GM18498 (cell line): ENCODE measurements at regions not wholly inside any gene's neighbourhood (a gene's known extent, or its start where the extent isn't known, plus 50 kb on each side); places are given as distances from the start of the nearest gene placed in this dataset.
A peak's percentile ranks its signal among the peaks of the same experiment; 100 is the strongest.
"Not testable (repeated sequence)": the region's sequence is repeated elsewhere in the genome, so short reads cannot be mapped to it uniquely, and the experiment has no call there.

Source experiments
- ATAC-seq: cut with Tn5 transposase; IDR thresholded peaks from one replicate; pipeline ENCODE4 v1.9.1; 2021; ENCODE audit warnings: mild to moderate bottlenecking, moderate library complexity; ENCODE audit not compliant: unreplicated experiment

DNA sequence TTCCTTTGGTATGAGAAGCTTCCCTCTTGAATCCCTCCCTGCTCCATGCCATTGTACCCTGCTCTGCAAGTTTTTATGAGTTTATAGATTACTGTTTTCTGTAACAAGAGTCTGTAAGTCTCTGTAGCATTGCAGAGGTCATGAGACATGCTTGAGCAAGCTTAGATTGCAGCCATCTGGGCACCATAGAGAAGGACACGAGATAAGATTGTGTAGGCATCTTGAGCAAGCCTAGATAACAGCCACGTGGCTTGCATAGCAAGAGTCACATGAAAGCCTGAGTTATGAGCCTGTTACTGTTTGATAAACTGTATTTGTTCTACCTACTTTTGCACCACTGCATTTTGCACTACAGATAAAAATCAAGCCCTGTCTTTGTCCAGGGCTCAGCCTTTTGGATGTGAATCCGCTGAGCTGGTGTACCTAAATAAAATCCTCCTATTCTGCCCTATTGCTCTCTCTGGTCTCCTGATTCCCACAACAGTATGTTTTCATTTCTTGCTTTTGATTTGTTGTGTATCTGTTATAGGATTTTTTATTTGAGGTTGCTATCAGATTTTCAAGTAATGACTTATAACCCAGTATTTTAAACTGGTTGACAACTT, 127.4 kb upstream of the ANKRD50 start:
- no peak for ATAC-seq

- ATAC-seq, result no peak
Measured at GRCh38 chr4:124833831-124834505, 121.4 kb upstream of the ANKRD50 start.

- no peak for ATAC-seq
Measured at GRCh38 chr4:124828382-124828781, 115.8 kb upstream of the ANKRD50 start.

DNA sequence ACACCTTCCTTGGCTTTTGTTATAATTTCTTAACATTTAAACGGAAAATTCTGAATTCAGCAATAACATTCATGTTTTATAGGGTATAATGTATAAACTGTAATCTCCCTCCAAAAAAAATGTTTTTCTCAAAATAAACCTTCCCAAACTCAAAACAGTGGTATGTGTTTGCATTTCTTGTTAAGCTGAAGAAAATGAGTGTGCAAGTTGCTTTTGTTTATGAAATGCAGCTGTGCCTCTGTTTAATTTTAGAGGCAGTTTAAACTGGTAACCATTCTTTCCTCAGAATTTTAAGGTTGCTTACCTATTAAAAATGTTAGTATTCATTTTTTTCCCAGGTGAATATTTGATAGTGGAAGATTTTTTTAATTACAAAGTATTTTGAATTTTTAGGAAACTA, 105.0 kb upstream of the ANKRD50 start:
- no peak for ATAC-seq

GRCh38 chr4:124812203-124812602, 99.7 kb upstream of the ANKRD50 start:
- ATAC-seq, result not testable (repeated sequence)

GRCh38 chr4:124810827-124811226, 98.3 kb upstream of the ANKRD50 start:
- no peak for ATAC-seq

DNA sequence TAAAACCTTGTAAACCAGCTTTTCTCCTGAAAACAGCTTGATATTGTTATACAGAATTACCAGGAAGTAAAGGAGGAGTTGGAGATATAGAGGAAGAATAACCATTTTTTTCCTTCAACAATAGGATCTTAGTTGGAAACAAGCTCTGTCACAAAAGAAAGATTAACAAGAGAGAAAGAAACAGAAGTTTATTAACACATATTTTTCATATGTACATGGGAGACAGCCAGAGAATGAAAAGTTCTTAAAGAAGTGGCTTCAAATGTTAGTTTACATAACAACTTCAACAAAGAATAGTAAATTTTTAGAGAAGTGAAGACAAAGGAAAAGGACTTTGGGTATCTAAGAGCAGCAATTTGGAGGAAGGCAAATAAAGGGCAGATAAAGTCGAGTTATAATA, 94.9 kb upstream of the ANKRD50 start:
- no peak for ATAC-seq

GRCh38 chr4:124806403-124806802, 93.9 kb upstream of the ANKRD50 start:
- ATAC-seq, result no peak

DNA sequence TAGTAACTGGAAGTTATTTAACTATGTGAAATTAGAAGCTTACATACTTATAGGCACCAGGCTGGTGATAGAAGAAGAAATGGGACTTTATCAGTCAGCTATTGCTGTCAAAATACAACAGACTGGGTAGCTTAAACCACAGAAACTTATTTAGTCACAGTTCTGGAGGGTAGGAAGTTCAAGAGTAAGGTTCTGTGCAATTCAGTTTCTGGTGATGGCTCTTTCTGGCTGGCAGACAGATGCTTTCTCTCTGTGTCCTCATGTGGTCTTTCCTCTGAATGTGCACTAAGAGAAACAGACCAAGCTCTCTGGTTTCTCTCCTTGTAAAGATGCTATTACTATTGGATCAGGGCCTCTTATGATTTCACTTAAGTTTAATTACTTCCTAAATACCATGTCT, 92.1 kb upstream of the ANKRD50 start:
- peak; percentile 88 for ATAC-seq

DNA sequence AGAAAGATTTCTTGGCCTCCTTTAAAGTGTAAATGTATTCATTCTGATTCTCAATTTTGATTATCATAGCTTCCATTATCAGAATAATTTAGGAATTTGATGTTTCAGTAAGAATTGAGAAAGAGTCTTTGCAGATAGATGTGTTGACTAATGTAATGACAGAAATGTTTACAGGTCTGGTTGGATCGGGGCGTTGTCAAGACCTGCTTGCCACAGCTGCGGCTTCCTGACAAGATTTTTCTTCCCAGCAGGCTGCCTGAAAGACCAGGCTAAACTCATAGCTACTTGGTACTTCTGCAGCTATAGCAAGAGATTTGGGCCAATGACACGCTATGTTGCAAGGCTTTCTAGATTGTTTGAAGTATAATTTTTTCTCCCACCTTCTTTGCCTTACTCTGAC, 91.5 kb upstream of the ANKRD50 start:
- ATAC-seq, result peak; percentile 6

DNA sequence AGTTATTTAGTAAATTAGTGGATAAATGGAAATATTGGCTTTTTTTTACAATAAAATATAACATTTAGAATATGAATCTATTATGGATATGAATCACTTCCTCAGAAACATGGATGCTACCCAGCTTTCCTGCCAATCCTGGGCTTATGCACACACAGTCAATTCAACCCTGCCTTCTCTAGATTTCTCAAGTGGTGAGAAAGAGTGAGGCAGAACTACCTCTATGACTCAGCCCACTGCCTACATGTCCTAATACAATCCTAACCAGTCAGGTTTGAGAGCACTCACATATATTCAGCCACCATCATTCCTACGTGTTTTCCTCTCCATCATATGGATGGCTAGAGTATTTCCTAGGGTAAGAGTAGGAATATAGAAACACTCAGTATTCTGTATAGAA, 91.1 kb upstream of the ANKRD50 start:
- ATAC-seq, result peak; percentile 67

DNA sequence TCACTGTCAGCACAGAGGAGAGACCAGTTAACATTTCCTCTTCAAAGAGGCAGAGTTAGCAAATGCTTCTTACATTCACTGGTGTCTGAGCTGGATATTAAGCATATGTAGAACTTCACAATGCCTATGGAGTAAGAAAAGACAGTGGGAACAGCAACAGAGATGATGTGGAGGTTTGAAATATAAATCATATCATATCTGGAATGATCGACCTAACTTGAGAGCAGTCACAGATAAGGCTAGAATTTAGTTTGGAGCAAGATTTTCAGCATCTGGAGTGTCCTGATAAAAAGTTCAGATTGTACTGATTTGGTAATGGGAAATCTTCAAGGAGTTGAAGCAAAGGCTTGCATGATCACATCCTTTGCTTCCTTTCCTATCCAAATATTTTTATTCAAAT, 90.5 kb upstream of the ANKRD50 start:
- ATAC-seq, result no peak

DNA sequence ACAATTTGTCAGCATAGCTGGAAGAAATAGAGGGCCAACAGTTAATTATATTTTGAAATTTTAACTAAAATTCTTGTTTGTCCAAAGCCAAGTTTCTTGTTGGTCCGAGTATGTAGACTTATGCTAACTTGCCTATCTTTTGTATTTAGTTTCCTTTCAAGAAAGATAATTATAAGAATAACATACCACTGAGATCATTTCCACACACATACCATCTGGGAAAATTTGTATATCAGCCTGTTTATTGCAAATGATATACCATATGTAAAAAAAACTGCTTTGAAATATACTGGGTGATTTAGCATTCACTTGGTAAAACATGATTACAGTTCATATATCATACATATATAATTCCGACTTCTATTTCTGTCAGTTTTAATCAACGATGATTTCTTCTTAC, 84.7 kb upstream of the ANKRD50 start:
- no peak for ATAC-seq

GRCh38 chr4:124790471-124790870, 77.9 kb upstream of the ANKRD50 start:
- no peak for ATAC-seq

GRCh38 chr4:124786634-124787033, 74.1 kb upstream of the ANKRD50 start:
- no peak for ATAC-seq

GRCh38 chr4:124785645-124786044, 73.1 kb upstream of the ANKRD50 start:
- no peak for ATAC-seq

DNA sequence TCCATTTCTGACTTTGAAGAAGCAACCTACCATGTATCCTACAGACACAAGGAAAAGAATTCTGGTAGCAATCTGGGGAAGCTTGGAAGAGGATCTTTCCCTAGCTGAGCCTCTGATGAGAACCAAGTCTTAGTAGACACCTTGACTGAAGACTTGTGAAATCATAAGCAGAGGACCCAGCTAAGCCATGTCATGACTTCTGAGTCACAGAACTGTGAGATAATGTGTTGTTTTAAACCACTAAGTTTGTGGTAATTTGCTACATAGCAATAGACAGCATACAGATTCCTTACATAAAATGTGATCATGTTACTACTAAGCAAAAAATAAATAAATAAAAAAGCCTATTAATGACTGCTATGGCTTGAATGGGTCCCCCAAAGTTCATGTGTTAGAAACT, 71.3 kb upstream of the ANKRD50 start:
- no peak for ATAC-seq

DNA sequence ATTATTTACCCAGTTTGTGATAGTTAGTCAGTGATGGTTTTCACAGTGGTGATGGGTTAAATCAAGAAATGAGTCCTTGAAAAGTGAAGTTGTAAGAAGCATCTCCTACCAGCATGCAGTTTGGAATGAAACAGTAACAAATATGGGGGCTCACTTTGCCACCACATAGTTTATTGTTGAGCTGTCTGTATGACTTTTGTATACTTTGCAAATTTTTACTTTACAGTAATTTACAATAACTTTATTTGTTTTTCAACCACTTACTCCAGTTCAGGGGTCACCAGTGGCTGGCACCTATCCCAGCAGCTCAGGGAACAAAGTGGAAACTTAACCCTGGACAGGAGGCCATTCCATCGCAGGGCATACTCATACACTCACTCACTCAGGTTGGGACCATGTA, 64.5 kb upstream of the ANKRD50 start:
- ATAC-seq, result no peak

GRCh38 chr4:124768596-124769365, 56.2 kb upstream of the ANKRD50 start:
- no peak for ATAC-seq

- no peak for ATAC-seq
Measured at GRCh38 chr4:124762956-124763355, 50.4 kb upstream of the ANKRD50 start.
